IPS-15b (cell line): ENCODE measurements at regions not wholly inside any gene's neighbourhood (a gene's known extent, or its start where the extent isn't known, plus 50 kb on each side); places are given as distances from the start of the nearest gene placed in this dataset.

Source experiments
- H3K27me3 ChIP-seq: one replicate; pipeline ENCODE4 v1.6.1; 2013; ENCODE audit warnings: low read length; ENCODE audit not compliant: control insufficient read depth, insufficient read depth
- H3K36me3 ChIP-seq: one replicate; pipeline ENCODE4 v1.6.1; 2013; ENCODE audit warnings: low read length; ENCODE audit not compliant: control insufficient read depth, insufficient read depth
- H3K4me1 ChIP-seq: one replicate; pipeline ENCODE4 v1.6.1; 2013; ENCODE audit warnings: mild to moderate bottlenecking, low read length; ENCODE audit not compliant: control insufficient read depth, insufficient read depth
- H3K4me3 ChIP-seq: one replicate; pipeline ENCODE4 v1.5.1; 2013; ENCODE audit warnings: low read depth, low read length
- H3K9ac ChIP-seq: one replicate; pipeline ENCODE4 v1.6.1; 2013; ENCODE audit warnings: low read depth, mild to moderate bottlenecking, low read length
- H3K9me3 ChIP-seq: one replicate; pipeline ENCODE4 v1.6.1; 2013; ENCODE audit warnings: mild to moderate bottlenecking, low read length; ENCODE audit not compliant: control insufficient read depth, insufficient read depth

DNA sequence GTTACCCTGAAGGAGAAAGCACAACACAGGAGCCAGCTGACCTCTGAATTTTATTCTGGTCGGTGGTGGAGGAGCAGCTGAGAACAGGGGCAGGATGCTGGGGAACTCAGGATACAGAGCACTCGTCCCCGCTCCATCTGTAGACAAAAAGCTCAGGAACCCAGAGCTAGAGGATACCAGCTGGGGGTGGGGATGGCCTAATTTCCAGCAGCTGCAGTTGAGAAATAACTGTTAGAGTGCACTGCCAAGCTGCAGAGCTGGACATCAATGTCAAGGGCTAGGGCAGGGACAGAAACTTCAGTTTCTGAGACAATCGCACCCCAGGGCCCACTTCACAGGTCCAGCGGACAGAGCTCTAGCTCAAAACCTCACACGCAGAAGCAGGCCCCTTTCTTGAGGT, 122.1 kb upstream of the GUCY1A1 start:
- Histone ChIP-seq H3K4me3 (no peak overlapping the region), H3K4me1 (no peaks in the 10 kb centered on the region), H3K36me3 (no peaks in the 10 kb centered on the region), H3K9me3 (no peaks in the 10 kb centered on the region), H3K9ac (no peak overlapping the region), H3K27me3 (no peaks in the 10 kb centered on the region)

DNA sequence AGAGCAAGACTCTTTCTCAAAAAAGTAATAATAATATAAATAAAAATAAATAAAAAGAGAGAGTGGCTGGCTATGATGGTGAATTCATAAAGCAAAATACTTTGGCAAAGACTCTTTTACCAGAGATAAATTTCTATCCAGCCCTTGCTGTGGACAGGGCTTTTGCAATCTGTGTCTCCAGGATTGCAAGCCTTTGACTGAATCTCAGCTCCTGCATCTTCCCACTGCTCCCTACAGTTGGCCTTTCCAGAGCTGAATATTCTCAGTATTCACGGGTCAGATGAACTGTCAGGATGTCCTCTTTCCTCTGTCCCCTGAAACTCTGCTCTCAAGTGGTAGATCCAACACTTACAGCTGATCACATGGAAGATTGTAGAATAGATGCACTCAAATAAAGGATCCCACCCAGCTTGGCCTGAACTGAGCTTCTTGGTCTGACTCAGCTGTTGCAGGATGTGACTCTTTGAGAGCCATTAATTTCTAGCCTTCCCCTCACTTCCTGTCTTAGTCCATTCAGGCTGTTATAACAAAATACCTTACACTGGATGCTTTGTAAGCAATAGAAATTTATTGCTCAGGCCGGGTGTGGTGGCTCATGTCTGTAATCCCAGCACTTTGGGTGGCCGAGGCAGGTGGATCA, 123.4 kb upstream of the GUCY1A1 start:
- Histone ChIP-seq H3K27me3 (no peaks in the 10 kb centered on the region), H3K36me3 (no peaks in the 10 kb centered on the region), H3K9ac (no peak overlapping the region), H3K4me3 (no peak overlapping the region), H3K4me1 (no peaks in the 10 kb centered on the region), H3K9me3 (no peaks in the 10 kb centered on the region)

DNA sequence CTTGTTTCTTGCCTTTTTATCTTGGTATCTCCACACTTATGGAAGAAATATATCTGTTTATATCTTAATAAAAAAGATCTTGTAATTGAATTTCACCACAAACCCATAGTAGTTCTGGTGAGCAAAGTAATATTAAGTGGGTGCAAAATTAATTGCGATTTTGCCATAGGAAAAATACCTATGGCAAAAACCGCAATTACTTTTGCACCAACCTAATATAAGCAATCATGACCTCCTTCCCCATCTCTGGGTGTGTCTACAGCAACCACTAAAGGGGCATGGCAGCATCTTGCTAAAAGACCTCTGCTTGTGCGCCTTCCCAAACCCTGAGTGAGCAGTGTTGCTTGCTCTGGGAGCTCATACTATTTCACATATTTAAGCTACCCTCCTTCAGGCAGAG, 124.2 kb upstream of the GUCY1A1 start:
- Histone ChIP-seq H3K9ac (no peak overlapping the region), H3K4me1 (no peaks in the 10 kb centered on the region), H3K9me3 (no peaks in the 10 kb centered on the region)

DNA sequence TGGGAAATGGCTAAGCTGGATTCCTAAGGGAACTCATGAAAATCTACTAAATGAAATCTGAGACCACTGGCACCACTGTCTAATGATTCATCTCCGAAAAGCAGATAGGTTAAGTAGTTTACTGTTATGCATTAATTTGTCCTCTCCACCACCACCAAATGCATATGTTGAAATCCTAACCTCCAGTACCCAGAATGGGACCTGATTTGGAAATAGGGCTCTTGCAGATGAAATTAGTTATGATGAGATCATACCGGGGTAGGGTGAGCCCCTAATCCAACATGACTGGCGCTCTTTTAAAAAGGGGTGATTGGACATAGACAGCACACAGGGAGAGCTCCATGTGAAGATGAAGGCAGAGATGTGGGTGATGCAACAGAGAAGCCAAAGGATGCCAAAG, 124.9 kb upstream of the GUCY1A1 start:
- Histone ChIP-seq H3K9ac (no peak overlapping the region), H3K4me1 (no peaks in the 10 kb centered on the region), H3K4me3 (no peak overlapping the region), H3K36me3 (no peaks in the 10 kb centered on the region), H3K9me3 (no peaks in the 10 kb centered on the region), H3K27me3 (no peaks in the 10 kb centered on the region)

More for the DNA sequence above, 124.2 kb upstream of the GUCY1A1 start:
- Histone ChIP-seq H3K36me3 (no peaks in the 10 kb centered on the region), H3K4me3 (no peak overlapping the region), H3K27me3 (no peaks in the 10 kb centered on the region)

DNA sequence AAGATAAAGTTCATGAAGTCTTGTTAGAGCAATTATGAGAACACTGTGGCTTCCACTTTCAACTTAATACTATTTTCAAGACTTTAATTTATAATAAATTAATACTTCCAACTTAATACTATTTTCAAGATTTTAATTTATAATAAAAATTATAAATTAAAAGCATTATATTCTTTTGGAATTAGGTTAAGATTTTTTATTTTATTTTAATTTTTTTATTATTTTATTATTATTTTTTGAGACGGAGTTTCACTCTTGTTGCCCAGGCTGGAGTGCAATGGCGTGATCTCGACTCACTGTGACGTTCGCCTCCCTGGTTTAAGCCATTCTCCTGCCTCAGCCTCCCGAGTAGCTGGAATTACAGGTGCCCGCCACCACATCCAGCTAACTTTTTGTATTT, 126.0 kb upstream of the GUCY1A1 start:
- Histone ChIP-seq H3K27me3 (no peaks in the 10 kb centered on the region), H3K9ac (no peak overlapping the region), H3K4me1 (no peaks in the 10 kb centered on the region), H3K4me3 (no peak overlapping the region), H3K9me3 (no peaks in the 10 kb centered on the region), H3K36me3 (no peaks in the 10 kb centered on the region)

DNA sequence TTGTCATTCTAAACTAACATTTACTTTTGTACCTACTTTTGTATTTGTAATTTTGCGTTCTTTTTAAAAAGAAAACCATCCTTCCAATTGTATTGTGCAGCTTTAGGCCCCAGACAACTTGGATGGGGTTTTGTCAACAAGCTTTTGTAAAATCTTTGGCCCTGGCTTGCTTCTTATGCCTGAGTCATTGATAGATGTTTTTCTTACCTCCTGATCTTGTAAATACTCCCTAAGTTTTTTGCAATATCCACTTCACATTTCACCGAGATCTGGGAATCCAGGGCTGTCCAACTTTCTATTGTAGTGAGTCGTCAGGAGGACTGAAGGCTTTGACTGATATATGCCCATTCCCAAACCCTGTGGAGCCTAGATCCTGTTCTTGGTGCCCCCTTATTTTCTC, 126.9 kb upstream of the GUCY1A1 start:
- H3K27me3 ChIP-seq: no peaks in the 10 kb centered on the region
- no peak overlapping the region for H3K4me3 ChIP-seq
- H3K4me1 ChIP-seq: no peaks in the 10 kb centered on the region
- H3K36me3 ChIP-seq: no peaks in the 10 kb centered on the region
- H3K9me3 ChIP-seq: no peaks in the 10 kb centered on the region
- H3K9ac ChIP-seq: no peak overlapping the region

DNA sequence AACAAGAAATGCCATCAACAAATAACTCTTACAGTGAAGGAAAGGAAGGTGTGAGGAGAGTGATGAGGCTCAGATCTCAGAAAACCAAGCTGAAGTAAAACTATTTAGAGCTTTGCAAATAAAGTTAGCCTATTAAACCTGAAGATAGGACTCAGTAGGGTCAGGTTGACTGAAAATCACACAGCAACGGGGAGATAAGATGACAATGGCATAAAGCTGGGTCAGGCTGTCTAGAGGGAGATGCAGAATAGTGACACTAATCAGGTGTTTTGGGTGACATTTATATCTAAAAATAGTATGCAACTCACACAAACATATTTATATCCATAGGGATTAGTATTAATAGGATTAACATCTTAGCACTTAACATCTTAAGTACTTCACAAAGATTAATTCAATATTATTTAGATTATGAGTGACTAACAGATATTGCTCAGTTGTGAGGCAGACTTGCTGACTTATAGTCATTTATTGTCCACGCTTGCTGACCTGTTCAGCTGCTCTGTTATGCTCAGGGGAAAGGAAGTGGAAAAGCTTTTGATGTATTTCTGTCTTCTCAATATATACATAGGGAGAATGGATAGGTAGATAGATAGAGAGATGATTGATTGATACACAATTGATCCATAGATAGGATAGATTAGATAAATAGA, 130.7 kb upstream of the GUCY1A1 start:
- H3K4me1 ChIP-seq: no peaks in the 10 kb centered on the region
- H3K9ac ChIP-seq: no peak overlapping the region
- no peaks in the 10 kb centered on the region for H3K9me3 ChIP-seq
- no peak overlapping the region for H3K4me3 ChIP-seq
- H3K36me3 ChIP-seq: no peaks in the 10 kb centered on the region
- H3K27me3 ChIP-seq: no peaks in the 10 kb centered on the region

DNA sequence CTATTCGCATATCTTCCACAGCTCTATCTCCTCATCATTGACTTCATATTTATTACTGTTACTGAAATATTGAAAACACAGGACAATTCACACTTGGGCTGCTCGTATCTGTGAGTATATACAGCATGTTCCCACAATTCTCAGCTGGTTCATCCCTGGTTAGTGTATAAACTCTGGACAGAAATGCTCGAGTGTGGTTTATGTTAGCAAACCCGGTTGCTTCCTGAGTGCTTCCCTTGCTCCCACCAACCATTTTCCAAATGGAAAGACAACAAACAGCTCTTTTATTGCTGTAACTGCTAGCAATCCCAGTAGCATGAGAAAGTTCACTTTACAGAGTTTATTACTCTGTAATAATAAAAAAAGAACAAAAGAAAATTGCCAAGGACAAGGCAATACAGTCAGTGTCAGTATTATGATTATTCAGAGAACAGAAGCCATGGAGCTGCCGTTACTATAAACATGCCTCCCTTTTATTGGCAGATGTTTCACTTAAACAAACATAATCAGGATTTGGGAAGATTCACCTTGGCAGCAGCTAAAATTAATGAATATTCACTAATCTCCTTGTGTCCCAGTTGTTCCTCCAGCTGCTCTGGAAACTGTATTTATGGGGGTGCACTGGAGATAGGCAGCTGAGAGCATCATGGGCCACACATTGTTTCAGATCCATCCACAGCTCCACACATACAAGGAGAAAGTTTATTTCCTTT, 134.1 kb upstream of the GUCY1A1 start:
- no peak overlapping the region for H3K4me3 ChIP-seq
- H3K9me3 ChIP-seq: no peaks in the 10 kb centered on the region
- no peaks in the 10 kb centered on the region for H3K27me3 ChIP-seq
- H3K9ac ChIP-seq: no peak overlapping the region
- H3K4me1 ChIP-seq: no peaks in the 10 kb centered on the region
- no peaks in the 10 kb centered on the region for H3K36me3 ChIP-seq

DNA sequence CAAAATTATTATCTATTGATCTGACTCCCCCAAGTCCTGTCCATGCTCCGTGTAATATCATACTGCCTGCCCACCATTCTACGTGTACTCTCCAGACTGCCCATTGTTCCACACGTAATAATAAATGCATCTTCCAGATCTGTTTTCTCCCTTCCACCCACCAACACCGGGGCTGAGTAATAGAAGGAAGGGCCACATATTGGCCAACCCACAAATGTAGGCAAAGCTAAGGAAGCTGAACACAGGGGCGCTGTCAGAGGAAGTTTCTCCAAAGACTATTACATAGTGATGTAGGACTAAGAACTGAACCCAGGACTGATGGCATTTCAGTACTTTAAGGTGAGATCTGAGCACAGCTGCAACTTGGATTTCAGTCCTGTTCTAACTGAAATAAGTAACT, 135.8 kb upstream of the GUCY1A1 start:
- Histone ChIP-seq H3K27me3 (no peaks in the 10 kb centered on the region), H3K4me1 (no peaks in the 10 kb centered on the region), H3K36me3 (no peaks in the 10 kb centered on the region), H3K9ac (no peak overlapping the region), H3K4me3 (no peak overlapping the region), H3K9me3 (no peaks in the 10 kb centered on the region)

DNA sequence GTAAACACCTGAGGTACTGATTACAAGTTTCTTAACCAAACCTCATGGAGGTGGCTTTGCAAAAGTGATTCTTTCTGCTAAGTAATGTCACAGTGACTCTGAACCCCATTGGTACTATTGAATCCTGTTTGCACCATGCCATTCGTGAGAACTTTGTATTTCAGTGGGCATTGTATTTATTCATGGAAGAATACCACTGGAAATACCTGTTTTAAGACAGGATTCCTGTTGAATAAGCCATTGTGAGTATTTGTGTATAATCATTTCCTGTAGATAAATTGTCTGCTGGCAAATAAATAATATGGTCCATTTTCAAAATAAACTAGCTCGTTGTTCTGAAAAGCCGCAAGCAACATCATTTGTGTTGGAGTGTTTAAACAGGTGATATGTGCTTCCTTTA, 136.4 kb upstream of the GUCY1A1 start:
- H3K4me3 ChIP-seq: no peak overlapping the region
- no peaks in the 10 kb centered on the region for H3K36me3 ChIP-seq
- H3K9me3 ChIP-seq: no peaks in the 10 kb centered on the region
- no peaks in the 10 kb centered on the region for H3K27me3 ChIP-seq
- H3K4me1 ChIP-seq: no peaks in the 10 kb centered on the region
- H3K9ac ChIP-seq: no peak overlapping the region

DNA sequence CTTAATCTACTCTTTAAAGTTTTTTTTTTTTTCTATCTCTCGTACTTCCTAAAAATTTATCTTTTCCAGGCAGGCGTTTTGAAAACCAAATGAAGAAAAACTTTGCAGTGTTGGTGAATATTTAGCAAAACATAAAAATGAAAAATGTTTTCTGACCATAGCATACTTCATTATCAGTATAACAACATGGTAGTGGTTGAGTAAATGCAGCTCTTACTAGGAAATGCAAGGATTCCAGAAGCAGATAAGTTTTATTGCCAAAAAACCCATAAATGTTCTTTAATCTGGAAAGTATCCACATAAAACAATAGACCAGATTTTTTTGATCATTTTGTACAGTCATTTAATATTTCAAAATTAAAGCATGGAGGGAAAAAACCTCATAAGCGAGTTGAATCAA, 136.9 kb upstream of the GUCY1A1 start:
- no peak overlapping the region for H3K4me3 ChIP-seq

DNA sequence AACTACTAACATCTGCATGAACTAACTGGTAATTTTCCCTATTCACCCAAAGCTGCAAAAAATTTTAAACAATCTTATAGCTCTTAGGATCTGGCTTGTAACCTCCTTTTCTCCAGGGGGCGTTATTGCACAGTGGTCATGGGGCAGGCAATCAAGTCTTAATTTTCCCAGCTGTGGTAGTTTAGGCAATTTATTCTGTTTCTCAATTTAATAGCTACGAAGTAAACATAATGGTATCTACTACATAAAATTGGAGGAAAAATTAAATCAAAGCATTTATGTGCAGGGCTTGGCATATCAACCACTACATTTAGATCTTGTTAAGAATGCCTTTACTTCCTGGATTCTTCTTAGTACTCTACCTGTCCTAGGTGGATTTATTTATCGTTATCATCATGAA, 137.4 kb upstream of the GUCY1A1 start:
- Histone ChIP-seq H3K4me1 (no peaks in the 10 kb centered on the region), H3K4me3 (no peak overlapping the region), H3K36me3 (no peaks in the 10 kb centered on the region), H3K9ac (no peak overlapping the region), H3K27me3 (no peaks in the 10 kb centered on the region), H3K9me3 (no peaks in the 10 kb centered on the region)

More for the DNA sequence above, 136.9 kb upstream of the GUCY1A1 start:
- Histone ChIP-seq H3K36me3 (no peaks in the 10 kb centered on the region), H3K27me3 (no peaks in the 10 kb centered on the region), H3K9me3 (no peaks in the 10 kb centered on the region), H3K4me1 (no peaks in the 10 kb centered on the region), H3K9ac (no peak overlapping the region)
